DND-41 (cell line): ENCODE measurements at regions not wholly inside any gene's neighbourhood (a gene's known extent, or its start where the extent isn't known, plus 50 kb on each side); places are given as distances from the start of the nearest gene placed in this dataset.

Experiments used
- ATAC-seq: fragments of 200-7000 bp; cut with Tn5 transposase; 3 replicates; pipeline ENCODE4 v1.9.1; 2021; ENCODE audit warnings: low read depth; ENCODE audit not compliant: insufficient read depth
- DNase-seq: peaks from one replicate; pipeline ENCODE4 v3.0.0-alpha.2; 2020
- H2AFZ ChIP-seq: 2 replicates; pipeline ENCODE4 v1.6.0; 2012; ENCODE audit warnings: low read depth, low read length
- H3K27ac ChIP-seq: 2 replicates; pipeline ENCODE4 v1.5.1; 2012; ENCODE audit warnings: low read length, inconsistent platforms
- H3K27me3 ChIP-seq: fragments of 200-600 bp; sonication (generic); 2 replicates; pipeline ENCODE4 v1.6.0; 2012; ENCODE audit warnings: low read length, mild to moderate bottlenecking, inconsistent platforms; ENCODE audit not compliant: insufficient read depth, poor library complexity
- H3K36me3 ChIP-seq: 2 replicates; pipeline ENCODE4 v1.5.1; 2012; ENCODE audit warnings: low read length, inconsistent platforms; ENCODE audit not compliant: insufficient read depth
- H3K4me1 ChIP-seq: 2 replicates; pipeline ENCODE4 v1.5.1; 2012; ENCODE audit warnings: mild to moderate bottlenecking, low read length; ENCODE audit not compliant: insufficient read depth
- H3K4me2 ChIP-seq: 2 replicates; pipeline ENCODE4 v1.6.0; 2012; ENCODE audit warnings: mild to moderate bottlenecking, moderate library complexity, low read length, inconsistent platforms; ENCODE audit not compliant: insufficient read depth
- H3K4me3 ChIP-seq, 2 experiments: fragments of 200-600 bp in 1 of 2; shearing (Covaris generic) in 1 of 2; 2 replicates each; pipeline ENCODE4 v1.5.1; 2012 to 2016; ENCODE audit warnings: inconsistent platforms in 2 of 2, low read length in 2 of 2, mild to moderate bottlenecking in 2 of 2, low read depth in 1 of 2, moderate library complexity in 1 of 2
- H3K79me2 ChIP-seq: 2 replicates; pipeline ENCODE4 v1.6.0; 2012; ENCODE audit warnings: low read length, inconsistent platforms; ENCODE audit not compliant: insufficient read depth
- H3K9ac ChIP-seq: 2 replicates; pipeline ENCODE4 v1.6.0; 2012; ENCODE audit warnings: low read depth, mild to moderate bottlenecking, inconsistent platforms, low read length, moderate library complexity
- H3K9me3 ChIP-seq: 2 replicates; pipeline ENCODE4 v1.5.1; 2012; ENCODE audit warnings: low read length, moderate library complexity, mild to moderate bottlenecking, inconsistent platforms; ENCODE audit not compliant: insufficient read depth, severe bottlenecking
- H4K20me1 ChIP-seq: 2 replicates; pipeline ENCODE4 v1.6.0; 2012; ENCODE audit warnings: low read length; ENCODE audit not compliant: insufficient read depth
- EZH2 ChIP-seq: IDR thresholded peaks from 3 replicates; pipeline ENCODE4 v1.6.1; 2012; ENCODE audit warnings: borderline replicate concordance, low read depth, mild to moderate bottlenecking, moderate library complexity, low read length, inconsistent platforms; ENCODE audit not compliant: severe bottlenecking
- TF ChIP-seq, protein P1 (sequence below): IDR thresholded peaks from 2 replicates; pipeline ENCODE4 v1.5.1; 2012; ENCODE audit warnings: borderline replicate concordance, low read length, moderate library complexity, mild to moderate bottlenecking; ENCODE audit not compliant: poor library complexity, severe bottlenecking; ENCODE audit errors: extremely low read depth

DNA sequence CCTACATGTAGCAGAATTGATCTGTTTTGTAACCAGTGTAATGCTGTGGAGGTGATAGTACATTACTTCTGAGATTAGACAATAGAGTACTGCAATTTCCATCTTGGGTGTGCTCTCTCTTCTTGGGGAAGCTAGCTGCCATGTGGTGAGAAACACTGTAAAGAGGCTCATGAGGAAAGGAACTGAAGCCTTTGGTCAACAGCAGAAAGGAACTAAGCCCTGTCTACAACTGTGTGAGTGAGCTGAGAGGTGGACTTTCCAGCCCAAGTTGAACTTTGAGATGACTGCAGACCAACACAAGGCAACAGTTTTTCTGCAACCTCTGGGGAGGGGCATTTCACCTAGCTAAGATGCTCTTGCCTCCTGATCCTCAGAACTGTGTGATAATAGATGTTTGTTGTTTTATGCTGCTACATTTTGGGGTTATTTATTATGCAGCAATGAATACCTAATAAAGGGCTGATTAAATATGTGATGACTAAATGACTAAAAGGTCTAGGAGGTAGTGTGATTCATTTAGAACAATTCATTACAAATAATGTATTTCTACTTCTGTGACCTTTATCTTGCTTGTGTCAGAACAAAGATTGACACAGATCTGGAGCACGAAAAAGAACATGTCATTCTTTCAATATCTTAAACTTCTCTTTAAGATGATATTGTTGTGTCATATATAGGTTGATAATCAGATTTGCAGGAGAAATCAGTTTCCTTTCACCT is 121.6 kb upstream of the THRB start:
- Histone ChIP-seq H3K27ac (no peak overlapping the region), H3K4me2 (no peak overlapping the region), H3K36me3 (no peaks in the 10 kb centered on the region), H4K20me1 (no peaks in the 10 kb centered on the region), H2AFZ (no peak overlapping the region), H3K9ac (no peak overlapping the region), H3K4me3 (no peak overlapping the region), H3K9me3 (no peaks in the 10 kb centered on the region), H3K79me2 (no peaks in the 10 kb centered on the region), H3K27me3 (no peaks in the 10 kb centered on the region), H3K4me1 (no peaks in the 10 kb centered on the region)
- DNase-seq (no peak), ATAC-seq (no peak)
- no peak for TF ChIP-seq EZH2
- TF ChIP-seq, protein P1, sequence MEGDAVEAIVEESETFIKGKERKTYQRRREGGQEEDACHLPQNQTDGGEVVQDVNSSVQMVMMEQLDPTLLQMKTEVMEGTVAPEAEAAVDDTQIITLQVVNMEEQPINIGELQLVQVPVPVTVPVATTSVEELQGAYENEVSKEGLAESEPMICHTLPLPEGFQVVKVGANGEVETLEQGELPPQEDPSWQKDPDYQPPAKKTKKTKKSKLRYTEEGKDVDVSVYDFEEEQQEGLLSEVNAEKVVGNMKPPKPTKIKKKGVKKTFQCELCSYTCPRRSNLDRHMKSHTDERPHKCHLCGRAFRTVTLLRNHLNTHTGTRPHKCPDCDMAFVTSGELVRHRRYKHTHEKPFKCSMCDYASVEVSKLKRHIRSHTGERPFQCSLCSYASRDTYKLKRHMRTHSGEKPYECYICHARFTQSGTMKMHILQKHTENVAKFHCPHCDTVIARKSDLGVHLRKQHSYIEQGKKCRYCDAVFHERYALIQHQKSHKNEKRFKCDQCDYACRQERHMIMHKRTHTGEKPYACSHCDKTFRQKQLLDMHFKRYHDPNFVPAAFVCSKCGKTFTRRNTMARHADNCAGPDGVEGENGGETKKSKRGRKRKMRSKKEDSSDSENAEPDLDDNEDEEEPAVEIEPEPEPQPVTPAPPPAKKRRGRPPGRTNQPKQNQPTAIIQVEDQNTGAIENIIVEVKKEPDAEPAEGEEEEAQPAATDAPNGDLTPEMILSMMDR: no peak

DNA sequence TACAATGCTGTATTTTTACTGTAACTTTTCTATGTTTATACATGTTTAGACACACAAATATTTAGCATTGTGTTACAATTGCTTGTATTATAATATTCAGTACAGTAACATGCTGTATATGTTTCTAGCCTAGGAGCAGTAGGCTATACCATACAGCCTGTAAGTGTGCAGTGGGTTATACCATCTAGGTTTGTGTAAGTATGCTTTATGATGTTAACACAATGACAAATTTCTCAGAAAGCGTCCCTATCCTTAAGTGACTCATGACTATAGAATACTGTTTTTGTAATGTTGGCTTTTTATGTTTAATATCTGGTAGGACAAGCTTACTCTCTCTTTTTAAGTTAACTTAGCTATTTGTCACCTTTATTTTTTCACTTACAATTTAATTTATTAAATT is 127.5 kb upstream of the THRB start:
- Histone ChIP-seq H3K9ac (no peak overlapping the region), H3K36me3 (no peaks in the 10 kb centered on the region), H3K27ac (no peak overlapping the region), H3K27me3 (no peaks in the 10 kb centered on the region), H4K20me1 (no peaks in the 10 kb centered on the region), H3K4me2 (no peak overlapping the region), H3K4me1 (no peaks in the 10 kb centered on the region), H3K79me2 (no peaks in the 10 kb centered on the region), H3K4me3 (no peak overlapping the region), H3K9me3 (no peaks in the 10 kb centered on the region), H2AFZ (no peak overlapping the region)
- ATAC-seq (no peak), DNase-seq (no peak)
- TF ChIP-seq, protein P1: no peak
- TF ChIP-seq EZH2: no peak

GRCh38 chr3:24622696-24623225 is 128.1 kb upstream of the THRB start:
- H3K4me2 ChIP-seq: no peak overlapping the region

More at GRCh38 chr3:24622696-24623225, 128.1 kb upstream of the THRB start:
- TF ChIP-seq, protein P1: no peak
- no peak for TF ChIP-seq EZH2
- H3K36me3 ChIP-seq: no peaks in the 10 kb centered on the region
- DNase-seq: no peak
- no peak for ATAC-seq
- H3K9ac ChIP-seq: no peak overlapping the region
- H3K27ac ChIP-seq: no peak overlapping the region
- H3K4me1 ChIP-seq: no peaks in the 10 kb centered on the region
- H3K79me2 ChIP-seq: no peaks in the 10 kb centered on the region
- no peaks in the 10 kb centered on the region for H3K9me3 ChIP-seq
- H3K27me3 ChIP-seq: no peaks in the 10 kb centered on the region
- H2AFZ ChIP-seq: no peak overlapping the region
- H3K4me3 ChIP-seq: no peak overlapping the region
- no peaks in the 10 kb centered on the region for H4K20me1 ChIP-seq
